ENCODE measurements at regions not wholly inside any gene's neighbourhood (a gene's known extent, or its start where the extent isn't known, plus 50 kb on each side); places are given as distances from the start of the nearest gene placed in this dataset.

DNA sequence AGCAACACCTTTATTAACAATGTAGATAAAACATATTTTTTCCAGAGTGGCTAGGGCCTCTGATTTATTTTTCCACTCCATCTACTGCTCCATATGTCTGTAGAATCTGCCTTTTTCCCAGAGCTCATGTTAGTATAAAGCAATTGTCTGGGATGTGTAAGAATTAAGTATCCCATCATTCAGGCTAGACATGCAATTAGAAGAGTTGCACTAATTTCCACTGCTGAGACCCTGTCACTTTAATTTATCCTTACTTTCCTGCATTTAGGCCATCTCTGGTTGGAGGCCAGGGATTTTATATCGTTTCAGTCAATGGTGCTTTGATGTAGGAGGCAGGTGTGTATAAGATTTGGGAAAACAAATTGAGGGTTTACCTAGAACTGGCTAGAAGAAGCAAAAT, 286.1 kb upstream of the POU3F2 start:
- ChIA-PET POLR2A (no interaction called here), CTCF (no interaction called here)
- TF ChIP-seq, protein P1, sequence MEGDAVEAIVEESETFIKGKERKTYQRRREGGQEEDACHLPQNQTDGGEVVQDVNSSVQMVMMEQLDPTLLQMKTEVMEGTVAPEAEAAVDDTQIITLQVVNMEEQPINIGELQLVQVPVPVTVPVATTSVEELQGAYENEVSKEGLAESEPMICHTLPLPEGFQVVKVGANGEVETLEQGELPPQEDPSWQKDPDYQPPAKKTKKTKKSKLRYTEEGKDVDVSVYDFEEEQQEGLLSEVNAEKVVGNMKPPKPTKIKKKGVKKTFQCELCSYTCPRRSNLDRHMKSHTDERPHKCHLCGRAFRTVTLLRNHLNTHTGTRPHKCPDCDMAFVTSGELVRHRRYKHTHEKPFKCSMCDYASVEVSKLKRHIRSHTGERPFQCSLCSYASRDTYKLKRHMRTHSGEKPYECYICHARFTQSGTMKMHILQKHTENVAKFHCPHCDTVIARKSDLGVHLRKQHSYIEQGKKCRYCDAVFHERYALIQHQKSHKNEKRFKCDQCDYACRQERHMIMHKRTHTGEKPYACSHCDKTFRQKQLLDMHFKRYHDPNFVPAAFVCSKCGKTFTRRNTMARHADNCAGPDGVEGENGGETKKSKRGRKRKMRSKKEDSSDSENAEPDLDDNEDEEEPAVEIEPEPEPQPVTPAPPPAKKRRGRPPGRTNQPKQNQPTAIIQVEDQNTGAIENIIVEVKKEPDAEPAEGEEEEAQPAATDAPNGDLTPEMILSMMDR (IDR thresholded peaks at IDR 0.05; ENCODE audit: insufficient read depth, low read length, missing control alignments), result no peak
- no peak for DNase-seq (ENCODE audit: low read depth, low spot score)
- H3K4me3 ChIP-seq (ENCODE audit: low read depth, low read length), result no peak overlapping the region

DNA sequence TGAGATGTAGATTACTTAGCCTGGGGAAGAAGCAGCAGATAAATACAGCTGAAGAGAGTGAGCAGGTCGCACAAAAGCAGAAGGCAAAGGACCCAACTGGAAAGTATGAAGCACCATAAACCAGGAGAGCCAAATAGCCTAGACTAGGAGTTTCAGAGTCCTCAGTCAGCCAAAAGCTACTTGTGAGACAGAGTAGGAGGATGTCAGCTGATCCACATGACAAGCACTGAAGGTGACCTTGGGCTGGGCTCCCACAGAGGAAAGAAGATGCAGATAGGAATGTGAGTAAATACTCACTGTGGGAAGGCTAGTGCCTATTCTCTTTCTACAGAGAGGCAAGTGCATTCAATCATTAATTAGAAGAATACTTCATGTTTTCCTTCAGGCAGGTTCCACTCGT, 274.0 kb upstream of the POU3F2 start:
- DNase-seq (ENCODE audit: low read depth, low spot score), result no peak
- POLR2A ChIA-PET, result no interaction called here
- TF ChIP-seq, protein P1 (IDR thresholded peaks at IDR 0.05; ENCODE audit: insufficient read depth, low read length, missing control alignments), result no peak
- no peak overlapping the region for H3K4me3 ChIP-seq (ENCODE audit: low read depth, low read length)
- CTCF ChIA-PET, result no interaction called here

DNA sequence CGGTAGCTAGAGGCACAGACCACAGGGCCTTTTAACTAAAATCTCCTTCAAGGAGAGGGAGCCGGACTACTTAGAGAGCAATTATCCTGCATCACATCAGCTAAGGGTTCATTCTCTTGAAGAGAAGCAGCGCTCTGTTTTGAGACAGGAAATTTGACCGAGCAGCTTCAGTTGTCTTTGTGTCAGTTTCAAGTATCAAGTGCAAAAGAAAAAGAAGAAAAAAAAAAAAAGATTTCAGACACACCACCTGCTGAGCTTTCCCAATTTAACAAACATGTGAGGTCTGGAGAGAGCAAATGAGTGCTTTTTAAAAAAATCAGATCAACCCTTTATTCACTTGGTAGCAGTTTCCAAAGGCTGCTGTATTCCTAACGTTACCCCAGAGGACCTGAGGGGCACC, 273.5 kb upstream of the POU3F2 start:
- no peak overlapping the region for H3K4me3 ChIP-seq (ENCODE audit: low read depth, low read length)
- DNase-seq (ENCODE audit: low read depth, low spot score), result no peak
- POLR2A ChIA-PET, result no interaction called here
- TF ChIP-seq, protein P1 (IDR thresholded peaks at IDR 0.05; ENCODE audit: insufficient read depth, low read length, missing control alignments), result no peak
- CTCF ChIA-PET, result no interaction called here

DNA sequence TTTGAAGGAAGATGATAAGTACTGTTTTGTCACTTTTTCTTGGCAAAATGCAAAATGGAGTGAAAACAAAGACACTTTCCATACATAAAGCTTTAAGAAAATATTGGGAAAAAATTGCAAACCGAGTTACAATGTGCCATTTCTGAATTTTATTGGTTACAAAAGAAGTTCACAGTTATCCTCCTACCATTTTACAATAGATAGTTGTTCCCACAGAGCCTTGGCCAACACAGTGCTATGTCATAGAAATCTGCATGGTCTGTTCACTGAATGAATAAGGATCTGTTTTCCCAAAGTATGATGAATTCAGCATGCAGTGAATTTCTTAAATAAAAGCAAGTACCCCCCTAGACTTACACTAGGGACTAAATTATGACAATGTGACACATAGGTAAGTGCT, 268.2 kb upstream of the POU3F2 start:
- TF ChIP-seq, protein P1 (IDR thresholded peaks at IDR 0.05; ENCODE audit: insufficient read depth, low read length, missing control alignments), result no peak
- ChIA-PET CTCF (interaction anchor here (0.9 kb wide), 1 partner anchor 9 kb away, joined by 3 read pairs; no protein-coding TSS in a partner anchor), POLR2A (no interaction called here)
- no peak for DNase-seq (ENCODE audit: low read depth, low spot score)
- H3K4me3 ChIP-seq (ENCODE audit: low read depth, low read length), result no peak overlapping the region

DNA sequence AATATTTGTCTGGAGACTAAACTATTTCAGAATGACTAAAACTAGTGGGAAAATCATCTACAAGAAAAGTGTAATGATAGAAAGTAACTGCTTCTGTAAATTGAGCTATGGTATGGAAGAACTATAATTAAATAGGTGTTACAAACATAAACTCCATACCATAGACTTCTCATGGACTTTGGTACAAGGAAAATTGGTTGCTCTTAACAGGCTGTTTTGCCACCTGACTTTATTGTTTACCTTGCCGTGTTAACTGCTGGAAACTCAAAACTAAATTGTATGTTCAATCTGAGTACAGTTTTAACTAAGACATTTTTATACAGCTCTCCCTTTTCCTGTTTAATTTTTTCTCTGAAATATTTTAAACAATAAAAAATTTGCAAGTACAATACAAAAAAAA, 261.8 kb upstream of the POU3F2 start:
- ChIA-PET POLR2A (interaction anchor here (0.6 kb wide), 1 partner anchor 25 kb away, joined by 3 read pairs; no protein-coding TSS in a partner anchor), CTCF (no interaction called here)
- H3K4me3 ChIP-seq (ENCODE audit: low read depth, low read length), result no peak overlapping the region
- DNase-seq (ENCODE audit: low read depth, low spot score), result no peak
- TF ChIP-seq, protein P1 (IDR thresholded peaks at IDR 0.05; ENCODE audit: insufficient read depth, low read length, missing control alignments), result no peak

DNA sequence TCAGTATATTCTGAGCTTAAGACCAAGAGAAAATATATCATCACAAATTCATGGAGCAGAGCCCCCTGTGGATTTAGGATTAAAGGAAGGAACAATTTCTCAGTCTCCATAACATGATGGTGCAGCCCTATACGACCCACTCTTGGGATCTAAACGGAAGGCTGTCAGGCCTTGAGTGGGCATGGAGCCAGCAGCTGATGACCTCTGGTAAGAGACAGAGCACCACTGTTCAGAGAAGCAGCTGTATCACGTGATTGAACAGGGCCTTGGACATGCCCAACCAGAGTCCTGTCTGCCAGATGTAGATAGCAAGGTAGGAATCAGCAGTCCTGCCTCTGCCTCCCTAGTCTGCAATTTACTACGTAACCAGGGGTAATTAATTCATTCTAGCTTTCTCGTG, 259.4 kb upstream of the POU3F2 start:
- ChIA-PET POLR2A (no interaction called here), CTCF (interaction anchor here (1.3 kb wide), 1 partner anchor 9 kb away, joined by 3 read pairs; no protein-coding TSS in a partner anchor)
- no peak overlapping the region for H3K4me3 ChIP-seq (ENCODE audit: low read depth, low read length)
- DNase-seq (ENCODE audit: low read depth, low spot score), result no peak
- TF ChIP-seq, protein P1 (IDR thresholded peaks at IDR 0.05; ENCODE audit: insufficient read depth, low read length, missing control alignments), result no peak
